ENCODE measurements at regions not wholly inside any gene's neighbourhood (a gene's known extent, or its start where the extent isn't known, plus 50 kb on each side); places are given as distances from the start of the nearest gene placed in this dataset.

GRCh38 chr5:125169396-125169795, 423.0 kb upstream of the ZNF608 start:
- no peak for TF ChIP-seq CTCF (IDR thresholded peaks at IDR 0.05; ENCODE audit: insufficient read depth, low read length, poor library complexity, severe bottlenecking)
- H3K27me3 ChIP-seq (ENCODE audit: control insufficient read depth, insufficient read depth, low read length): no peaks in the 10 kb centered on the region
- H3K4me3 ChIP-seq (ENCODE audit: low read depth, low read length): no peak overlapping the region
- no peak for DNase-seq (ENCODE audit: low read depth)
- no peaks in the 10 kb centered on the region for H3K36me3 ChIP-seq (ENCODE audit: control insufficient read depth, insufficient read depth, low read length)

GRCh38 chr5:125171641-125172040, 425.2 kb upstream of the ZNF608 start:
- H3K4me3 ChIP-seq (ENCODE audit: low read depth, low read length): no peak overlapping the region
- no peaks in the 10 kb centered on the region for H3K27me3 ChIP-seq (ENCODE audit: control insufficient read depth, insufficient read depth, low read length)
- no peak for TF ChIP-seq CTCF (IDR thresholded peaks at IDR 0.05; ENCODE audit: insufficient read depth, low read length, poor library complexity, severe bottlenecking)
- H3K36me3 ChIP-seq (ENCODE audit: control insufficient read depth, insufficient read depth, low read length): no peaks in the 10 kb centered on the region
- no peak for DNase-seq (ENCODE audit: low read depth)

- Histone ChIP-seq H3K36me3 (ENCODE audit: control insufficient read depth, insufficient read depth, low read length) (no peaks in the 10 kb centered on the region), H3K4me3 (ENCODE audit: low read depth, low read length) (no peak overlapping the region), H3K27me3 (ENCODE audit: control insufficient read depth, insufficient read depth, low read length) (no peaks in the 10 kb centered on the region)
- TF ChIP-seq CTCF (IDR thresholded peaks at IDR 0.05; ENCODE audit: insufficient read depth, low read length, poor library complexity, severe bottlenecking): no peak
- no peak for DNase-seq (ENCODE audit: low read depth)
Observed at GRCh38 chr5:125175348-125176004, 429.0 kb upstream of the ZNF608 start.

- TF ChIP-seq CTCF (IDR thresholded peaks at IDR 0.05; ENCODE audit: insufficient read depth, low read length, poor library complexity, severe bottlenecking): no peak
Observed at GRCh38 chr5:125176005-125176390, 429.6 kb upstream of the ZNF608 start.

GRCh38 chr5:125177340-125177739, 430.9 kb upstream of the ZNF608 start:
- Histone ChIP-seq H3K27me3 (ENCODE audit: control insufficient read depth, insufficient read depth, low read length) (no peaks in the 10 kb centered on the region), H3K36me3 (ENCODE audit: control insufficient read depth, insufficient read depth, low read length) (no peaks in the 10 kb centered on the region), H3K4me3 (ENCODE audit: low read depth, low read length) (no peak overlapping the region)
- TF ChIP-seq CTCF (IDR thresholded peaks at IDR 0.05; ENCODE audit: insufficient read depth, low read length, poor library complexity, severe bottlenecking): no peak
- no peak for DNase-seq (ENCODE audit: low read depth)

More at GRCh38 chr5:125176005-125176390, 429.6 kb upstream of the ZNF608 start:
- Histone ChIP-seq H3K27me3 (ENCODE audit: control insufficient read depth, insufficient read depth, low read length) (no peaks in the 10 kb centered on the region), H3K4me3 (ENCODE audit: low read depth, low read length) (no peak overlapping the region), H3K36me3 (ENCODE audit: control insufficient read depth, insufficient read depth, low read length) (no peaks in the 10 kb centered on the region)
- DNase-seq (ENCODE audit: low read depth): no peak

GRCh38 chr5:125179612-125180011, 433.2 kb upstream of the ZNF608 start:
- no peak overlapping the region for H3K4me3 ChIP-seq (ENCODE audit: low read depth, low read length)
- no peak for TF ChIP-seq CTCF (IDR thresholded peaks at IDR 0.05; ENCODE audit: insufficient read depth, low read length, poor library complexity, severe bottlenecking)
- no peaks in the 10 kb centered on the region for H3K36me3 ChIP-seq (ENCODE audit: control insufficient read depth, insufficient read depth, low read length)
- DNase-seq (ENCODE audit: low read depth): no peak
- no peaks in the 10 kb centered on the region for H3K27me3 ChIP-seq (ENCODE audit: control insufficient read depth, insufficient read depth, low read length)

Data from kidney epithelial cell (primary cell).